D721Med (cell line): ENCODE measurements at regions not wholly inside any gene's neighbourhood (a gene's known extent, or its start where the extent isn't known, plus 50 kb on each side); places are given as distances from the start of the nearest gene placed in this dataset.

Experiments used
- DNase-seq: peaks from one replicate; pipeline ENCODE4 v3.0.0; 2011; ENCODE audit warnings: low spot score; ENCODE audit not compliant: insufficient read length
- FAIRE-seq: peaks from 2 replicates; lab custom pipeline; 2011; peaks lifted over from hg19 to GRCh38; lab: Jason Lieb, UNC
- CTCF ChIP-seq: IDR thresholded peaks from 2 replicates; pipeline ENCODE4 v1.5.1; 2012; ENCODE audit warnings: mild to moderate bottlenecking, control low read depth; ENCODE audit not compliant: insufficient read depth; ENCODE audit errors: missing control alignments

- no peak for FAIRE-seq
- TF ChIP-seq CTCF = no peak
- DNase-seq = no peak
These were observed 81.2 kb upstream of the KLF12 start for GRCh38 chr13:74215420-74215819.

GRCh38 chr13:74214321-74214720 is 80.1 kb upstream of the KLF12 start:
- DNase-seq (no peak), FAIRE-seq (no peak)
- no peak for TF ChIP-seq CTCF

- FAIRE-seq (no peak), DNase-seq (no peak)
- TF ChIP-seq CTCF = no peak
These were observed 76.6 kb upstream of the KLF12 start for GRCh38 chr13:74210693-74211393.

DNA sequence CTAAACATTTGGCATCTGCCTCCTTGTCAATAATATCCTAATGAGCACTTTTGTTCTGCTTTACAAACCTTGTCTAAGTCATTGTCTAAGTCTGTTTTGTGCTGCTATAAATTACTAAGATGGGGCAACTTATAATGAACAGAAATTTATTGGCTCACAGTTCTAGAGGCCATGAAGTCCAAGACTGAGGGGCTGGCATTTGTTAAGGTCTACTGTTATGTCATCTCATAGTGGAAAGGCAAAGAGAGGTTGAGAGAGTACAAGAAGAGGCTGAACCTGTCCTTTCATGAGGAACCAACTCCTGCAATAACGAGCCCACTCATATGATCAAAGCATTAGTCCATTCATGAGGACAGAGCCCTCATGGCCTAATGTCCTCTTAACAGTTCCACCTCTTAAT is 72.7 kb upstream of the KLF12 start:
- DNase-seq = no peak
- FAIRE-seq = no peak
- TF ChIP-seq CTCF = no peak

GRCh38 chr13:74206061-74206561 is 71.9 kb upstream of the KLF12 start:
- TF ChIP-seq CTCF = no peak
- no peak for FAIRE-seq

GRCh38 chr13:74205313-74205690 is 71.1 kb upstream of the KLF12 start:
- DNase-seq (no peak), FAIRE-seq (no peak)
- no peak for TF ChIP-seq CTCF

More at GRCh38 chr13:74206061-74206561, 71.9 kb upstream of the KLF12 start:
- DNase-seq = no peak

DNA sequence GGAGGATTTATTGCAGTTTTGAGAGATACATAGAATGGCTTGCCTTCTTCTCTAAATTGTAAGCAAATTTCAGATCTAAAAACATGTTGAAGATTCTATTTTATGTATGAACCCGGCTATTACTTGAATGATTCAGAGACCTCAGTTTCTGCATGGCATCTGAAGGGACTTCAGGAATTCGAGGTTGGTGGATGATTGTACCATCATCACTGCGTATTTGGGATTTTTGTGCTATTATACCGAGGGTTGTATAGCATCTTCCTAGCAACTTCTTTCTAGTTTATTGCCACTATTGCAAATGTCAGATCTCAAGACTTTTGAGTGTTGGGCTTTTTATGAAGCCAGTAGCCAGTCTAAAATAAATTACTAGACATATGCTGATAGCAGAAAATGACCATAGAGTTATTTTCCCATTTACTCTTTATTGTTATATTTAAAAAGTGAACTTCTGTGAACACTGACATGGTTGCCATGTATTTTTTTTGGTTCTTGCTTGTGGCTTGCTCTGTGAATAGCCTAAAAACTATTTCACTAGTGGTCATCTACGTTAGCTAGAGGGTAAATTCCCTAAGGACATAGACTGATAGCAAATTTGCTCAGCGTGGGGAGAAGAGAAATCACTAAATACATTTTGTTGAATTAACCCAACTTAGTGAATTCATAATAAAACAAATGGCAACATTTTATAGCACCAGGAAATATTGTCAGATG is 70.6 kb upstream of the KLF12 start:
- no peak for FAIRE-seq

More for the DNA sequence above, 70.6 kb upstream of the KLF12 start:
- no peak for DNase-seq
- TF ChIP-seq CTCF = no peak
